Astrocyte (in vitro differentiated cells and primary cell): ENCODE measurements at regions not wholly inside any gene's neighbourhood (a gene's known extent, or its start where the extent isn't known, plus 50 kb on each side); places are given as distances from the start of the nearest gene placed in this dataset.

Experiments used
- DNase-seq: peaks from one replicate; pipeline ENCODE4 v3.0.0-alpha.2; 2010; ENCODE audit warnings: low read depth
- FAIRE-seq: peaks from 2 replicates; lab custom pipeline; 2011; peaks lifted over from hg19 to GRCh38; lab: Jason Lieb, UNC
- H2AFZ ChIP-seq: 2 replicates; pipeline ENCODE4 v1.6.0; 2012; ENCODE audit warnings: low read depth, low read length, inconsistent platforms
- H3K27ac ChIP-seq: 2 replicates; pipeline ENCODE4 v1.5.1; 2011; ENCODE audit warnings: low read depth, low read length, inconsistent platforms
- H3K27me3 ChIP-seq: 2 replicates; pipeline ENCODE4 v1.6.0; 2011; ENCODE audit warnings: low read length, inconsistent platforms; ENCODE audit not compliant: insufficient read depth
- H3K36me3 ChIP-seq: 2 replicates; pipeline ENCODE4 v1.5.1; 2011; ENCODE audit warnings: low read length, inconsistent platforms; ENCODE audit not compliant: insufficient read depth
- H3K4me1 ChIP-seq: 2 replicates; pipeline ENCODE4 v1.5.1; 2011; ENCODE audit warnings: low read length, inconsistent platforms; ENCODE audit not compliant: insufficient read depth
- H3K4me2 ChIP-seq: 2 replicates; pipeline ENCODE4 v1.6.0; 2012; ENCODE audit warnings: low read length, inconsistent platforms
- H3K4me3 ChIP-seq: 2 replicates; pipeline ENCODE4 v1.5.1; 2011; ENCODE audit warnings: low read depth, mild to moderate bottlenecking, low read length, inconsistent platforms; ENCODE audit not compliant: insufficient read depth
- H3K79me2 ChIP-seq: 2 replicates; pipeline ENCODE4 v1.6.0; 2012; ENCODE audit warnings: mild to moderate bottlenecking, low read length, inconsistent platforms; ENCODE audit not compliant: insufficient read depth
- H3K9ac ChIP-seq: 2 replicates; pipeline ENCODE4 v1.6.0; 2012; ENCODE audit warnings: mild to moderate bottlenecking, low read length, inconsistent platforms
- H3K9me3 ChIP-seq: 2 replicates; pipeline ENCODE4 v1.5.1; 2012; ENCODE audit warnings: low read depth, mild to moderate bottlenecking, low read length, inconsistent platforms; ENCODE audit not compliant: insufficient read depth
- H4K20me1 ChIP-seq: 2 replicates; pipeline ENCODE4 v1.6.0; 2012; ENCODE audit warnings: low read length, inconsistent platforms; ENCODE audit not compliant: insufficient read depth
- H3K27ac Mint-ChIP-seq: one replicate; pipeline ENCODE4 v1.8.0; 2021; ENCODE audit warnings: mild to moderate bottlenecking, mixed read lengths; ENCODE audit not compliant: unreplicated experiment
- H3K27me3 Mint-ChIP-seq: one replicate; pipeline ENCODE4 v1.8.0; 2021; ENCODE audit warnings: low read depth, mixed read lengths; ENCODE audit not compliant: unreplicated experiment
- H3K36me3 Mint-ChIP-seq: one replicate; pipeline ENCODE4 v1.8.0; 2021; ENCODE audit warnings: low read depth, mixed read lengths; ENCODE audit not compliant: unreplicated experiment
- H3K4me1 Mint-ChIP-seq: one replicate; pipeline ENCODE4 v1.8.0; 2021; ENCODE audit warnings: low read depth, mixed read lengths; ENCODE audit not compliant: unreplicated experiment
- H3K4me3 Mint-ChIP-seq: one replicate; pipeline ENCODE4 v1.8.0; 2021; ENCODE audit warnings: mild to moderate bottlenecking, moderate library complexity, mixed read lengths; ENCODE audit not compliant: unreplicated experiment
- H3K9me3 Mint-ChIP-seq: one replicate; pipeline ENCODE4 v1.8.0; 2021; ENCODE audit warnings: mild to moderate bottlenecking, mixed read lengths; ENCODE audit not compliant: unreplicated experiment
- EZH2 ChIP-seq: IDR thresholded peaks from 2 replicates; pipeline ENCODE4 v1.6.1; 2012; ENCODE audit warnings: mild to moderate bottlenecking, low read length, inconsistent platforms; ENCODE audit not compliant: insufficient read depth
- TF ChIP-seq, protein P1 (sequence below): IDR thresholded peaks from 2 replicates; pipeline ENCODE4 v1.5.1; 2011; ENCODE audit warnings: low read depth, mild to moderate bottlenecking, inconsistent platforms, low read length, moderate library complexity; ENCODE audit not compliant: insufficient read depth

GRCh38 chr18:78927156-78927555 lies 52.5 kb upstream of the SALL3 start:
- no peak overlapping the region for H3K4me3 ChIP-seq
- H3K4me2 ChIP-seq, result no peak overlapping the region
- Mint-ChIP-seq H3K27ac (no peak overlapping the region), H3K4me3 (no peak overlapping the region), H3K27me3 (peaks cover 3% of the 10 kb centered on the region), H3K4me1 (no peaks in the 10 kb centered on the region), H3K36me3 (no peaks in the 10 kb centered on the region), H3K9me3 (peaks cover 14% of the 10 kb centered on the region)
- H3K79me2 ChIP-seq, result no peaks in the 10 kb centered on the region
- TF ChIP-seq, protein P1, sequence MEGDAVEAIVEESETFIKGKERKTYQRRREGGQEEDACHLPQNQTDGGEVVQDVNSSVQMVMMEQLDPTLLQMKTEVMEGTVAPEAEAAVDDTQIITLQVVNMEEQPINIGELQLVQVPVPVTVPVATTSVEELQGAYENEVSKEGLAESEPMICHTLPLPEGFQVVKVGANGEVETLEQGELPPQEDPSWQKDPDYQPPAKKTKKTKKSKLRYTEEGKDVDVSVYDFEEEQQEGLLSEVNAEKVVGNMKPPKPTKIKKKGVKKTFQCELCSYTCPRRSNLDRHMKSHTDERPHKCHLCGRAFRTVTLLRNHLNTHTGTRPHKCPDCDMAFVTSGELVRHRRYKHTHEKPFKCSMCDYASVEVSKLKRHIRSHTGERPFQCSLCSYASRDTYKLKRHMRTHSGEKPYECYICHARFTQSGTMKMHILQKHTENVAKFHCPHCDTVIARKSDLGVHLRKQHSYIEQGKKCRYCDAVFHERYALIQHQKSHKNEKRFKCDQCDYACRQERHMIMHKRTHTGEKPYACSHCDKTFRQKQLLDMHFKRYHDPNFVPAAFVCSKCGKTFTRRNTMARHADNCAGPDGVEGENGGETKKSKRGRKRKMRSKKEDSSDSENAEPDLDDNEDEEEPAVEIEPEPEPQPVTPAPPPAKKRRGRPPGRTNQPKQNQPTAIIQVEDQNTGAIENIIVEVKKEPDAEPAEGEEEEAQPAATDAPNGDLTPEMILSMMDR, result no peak
- no peak for TF ChIP-seq EZH2
- H4K20me1 ChIP-seq, result no peaks in the 10 kb centered on the region
- no peaks in the 10 kb centered on the region for H3K27me3 ChIP-seq
- no peak for FAIRE-seq
- H3K9me3 ChIP-seq, result no peaks in the 10 kb centered on the region
- no peak for DNase-seq
- H3K9ac ChIP-seq, result no peak overlapping the region
- H3K36me3 ChIP-seq, result no peaks in the 10 kb centered on the region
- no peak overlapping the region for H2AFZ ChIP-seq
- H3K4me1 ChIP-seq, result no peaks in the 10 kb centered on the region
- no peak overlapping the region for H3K27ac ChIP-seq

- no peaks in the 10 kb centered on the region for H3K79me2 ChIP-seq
- Mint-ChIP-seq H3K4me1 (no peaks in the 10 kb centered on the region), H3K9me3 (peaks cover 14% of the 10 kb centered on the region), H3K4me3 (no peak overlapping the region), H3K27me3 (peaks cover 3% of the 10 kb centered on the region), H3K36me3 (no peaks in the 10 kb centered on the region), H3K27ac (no peak overlapping the region)
- FAIRE-seq (no peak), DNase-seq (no peak)
- no peaks in the 10 kb centered on the region for H3K9me3 ChIP-seq
- TF ChIP-seq EZH2, result no peak
- TF ChIP-seq, protein P1, result no peak
- no peaks in the 10 kb centered on the region for H3K4me1 ChIP-seq
- H2AFZ ChIP-seq, result no peak overlapping the region
- no peak overlapping the region for H3K27ac ChIP-seq
- no peaks in the 10 kb centered on the region for H3K27me3 ChIP-seq
- H3K4me3 ChIP-seq, result no peak overlapping the region
- H3K36me3 ChIP-seq, result no peaks in the 10 kb centered on the region
- H3K9ac ChIP-seq, result no peak overlapping the region
- H3K4me2 ChIP-seq, result no peak overlapping the region
- H4K20me1 ChIP-seq, result no peaks in the 10 kb centered on the region
Observed at GRCh38 chr18:78927616-78928015, 52.0 kb upstream of the SALL3 start.

GRCh38 chr18:78928076-78928475 lies 51.5 kb upstream of the SALL3 start:
- Histone ChIP-seq H3K79me2 (no peaks in the 10 kb centered on the region), H3K4me3 (no peak overlapping the region), H3K4me1 (no peaks in the 10 kb centered on the region), H3K36me3 (no peaks in the 10 kb centered on the region), H2AFZ (no peak overlapping the region), H3K27me3 (no peaks in the 10 kb centered on the region), H4K20me1 (no peaks in the 10 kb centered on the region), H3K9me3 (no peaks in the 10 kb centered on the region), H3K27ac (no peak overlapping the region), H3K9ac (no peak overlapping the region), H3K4me2 (no peak overlapping the region)
- no peak for FAIRE-seq
- Mint-ChIP-seq H3K36me3 (no peaks in the 10 kb centered on the region), H3K4me3 (no peak overlapping the region), H3K4me1 (no peaks in the 10 kb centered on the region), H3K27ac (no peak overlapping the region), H3K27me3 (peaks cover 3% of the 10 kb centered on the region), H3K9me3 (peaks cover 14% of the 10 kb centered on the region)
- no peak for TF ChIP-seq EZH2
- TF ChIP-seq, protein P1, result no peak
- no peak for DNase-seq
